ENCODE measurements at regions not wholly inside any gene's neighbourhood (a gene's known extent, or its start where the extent isn't known, plus 50 kb on each side); places are given as distances from the start of the nearest gene placed in this dataset.

DNA sequence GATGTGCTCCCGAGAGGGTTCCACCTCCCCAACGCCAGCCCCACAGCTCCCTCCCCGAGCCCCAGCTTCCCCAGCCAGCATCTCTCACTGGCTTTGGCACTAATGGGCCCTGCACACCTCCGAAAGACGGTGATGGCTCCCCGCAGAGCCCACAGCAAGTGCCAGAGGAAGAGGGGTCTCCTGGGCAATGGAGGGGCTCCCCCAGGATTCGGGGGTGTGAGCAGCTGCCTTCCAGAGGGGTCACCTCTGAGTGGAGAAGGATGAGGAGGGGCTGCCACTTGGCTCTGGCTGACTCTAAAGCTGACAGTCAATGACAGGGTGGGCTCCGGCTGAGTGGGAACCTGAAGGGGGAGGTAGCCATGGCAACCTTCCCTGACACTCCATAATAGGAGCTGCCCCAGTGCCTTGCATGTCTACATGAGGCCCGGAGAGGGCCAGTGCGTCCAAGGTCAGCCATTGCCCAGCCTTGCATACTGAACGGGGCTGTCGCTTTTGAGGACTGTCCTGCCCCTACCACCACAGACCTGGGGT, 98.6 kb upstream of the SYT13 start:
- H3K4me1 ChIP-seq (ENCODE audit: insufficient read depth, low read length, poor library complexity, severe bottlenecking), result no peaks in the 10 kb centered on the region
- BruUV-seq (replicated peaks), result no TSS peak
- H4K20me1 ChIP-seq (ENCODE audit: insufficient read depth, low read length), result no peaks in the 10 kb centered on the region
- TF ChIP-seq, protein P1, sequence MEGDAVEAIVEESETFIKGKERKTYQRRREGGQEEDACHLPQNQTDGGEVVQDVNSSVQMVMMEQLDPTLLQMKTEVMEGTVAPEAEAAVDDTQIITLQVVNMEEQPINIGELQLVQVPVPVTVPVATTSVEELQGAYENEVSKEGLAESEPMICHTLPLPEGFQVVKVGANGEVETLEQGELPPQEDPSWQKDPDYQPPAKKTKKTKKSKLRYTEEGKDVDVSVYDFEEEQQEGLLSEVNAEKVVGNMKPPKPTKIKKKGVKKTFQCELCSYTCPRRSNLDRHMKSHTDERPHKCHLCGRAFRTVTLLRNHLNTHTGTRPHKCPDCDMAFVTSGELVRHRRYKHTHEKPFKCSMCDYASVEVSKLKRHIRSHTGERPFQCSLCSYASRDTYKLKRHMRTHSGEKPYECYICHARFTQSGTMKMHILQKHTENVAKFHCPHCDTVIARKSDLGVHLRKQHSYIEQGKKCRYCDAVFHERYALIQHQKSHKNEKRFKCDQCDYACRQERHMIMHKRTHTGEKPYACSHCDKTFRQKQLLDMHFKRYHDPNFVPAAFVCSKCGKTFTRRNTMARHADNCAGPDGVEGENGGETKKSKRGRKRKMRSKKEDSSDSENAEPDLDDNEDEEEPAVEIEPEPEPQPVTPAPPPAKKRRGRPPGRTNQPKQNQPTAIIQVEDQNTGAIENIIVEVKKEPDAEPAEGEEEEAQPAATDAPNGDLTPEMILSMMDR (conservative IDR thresholded peaks at IDR 0.05; ENCODE audit: low read length), result no peak
- no peak for TF ChIP-seq EZH2phosphoT487 (IDR thresholded peaks at IDR 0.05; ENCODE audit: borderline replicate concordance, low read depth, low read length)
- no peaks in the 10 kb centered on the region for H3K9me3 ChIP-seq (ENCODE audit: low read length)
- POLR2A ChIA-PET, result no interaction called here
- H3K36me3 ChIP-seq (ENCODE audit: insufficient read depth, low read length), result no peaks in the 10 kb centered on the region
- H2AFZ ChIP-seq (ENCODE audit: low read length), result no peak overlapping the region
- no peaks in the 10 kb centered on the region for H3K9me2 ChIP-seq (ENCODE audit: insufficient read depth, low read length)
- intact Hi-C loops (cut with micrococcal nuclease; ENCODE audit: unreplicated experiment), result no loop called here
- H3K27ac ChIP-seq (ENCODE audit: low read depth, low read length, poor library complexity, severe bottlenecking), result no peak overlapping the region
- H3K4me3 ChIP-seq (ENCODE audit: low read depth, low read length, poor library complexity, severe bottlenecking), result no peak overlapping the region
- CTCF ChIA-PET (ENCODE audit: unreplicated experiment), result no interaction called here
- no peak for DNase-seq (ENCODE audit: low spot score)
- no peaks in the 10 kb centered on the region for H3K79me2 ChIP-seq (ENCODE audit: insufficient read depth, low read depth, low read length)
- no peak overlapping the region for H3K4me2 ChIP-seq (ENCODE audit: low read length)

DNA sequence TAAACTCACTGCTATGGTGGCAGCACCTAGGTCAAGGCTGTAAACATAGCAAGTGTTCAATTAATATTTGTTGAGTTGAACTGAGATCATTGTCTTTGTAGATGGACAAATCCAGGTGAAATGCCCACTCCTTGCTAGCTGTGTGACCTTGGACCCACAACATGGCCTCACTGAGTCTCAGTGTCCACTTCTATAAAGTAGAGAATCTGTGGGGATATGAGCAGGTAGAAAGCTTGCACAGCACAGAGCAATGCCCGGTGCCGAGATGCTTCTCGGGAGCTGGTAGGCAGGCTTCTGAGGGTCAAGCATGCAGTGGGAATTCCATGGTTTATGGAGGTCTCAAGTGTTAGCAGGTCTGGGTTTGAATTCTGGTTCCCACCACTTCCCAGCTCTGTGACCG, 97.9 kb upstream of the SYT13 start:
- no peak overlapping the region for H3K27ac ChIP-seq (ENCODE audit: low read depth, low read length, poor library complexity, severe bottlenecking)
- H3K4me2 ChIP-seq (ENCODE audit: low read length), result no peak overlapping the region
- H3K4me3 ChIP-seq (ENCODE audit: low read depth, low read length, poor library complexity, severe bottlenecking), result no peak overlapping the region
- H4K20me1 ChIP-seq (ENCODE audit: insufficient read depth, low read length), result no peaks in the 10 kb centered on the region
- no peak overlapping the region for H2AFZ ChIP-seq (ENCODE audit: low read length)
- DNase-seq (ENCODE audit: low spot score), result no peak
- TF ChIP-seq EZH2phosphoT487 (IDR thresholded peaks at IDR 0.05; ENCODE audit: borderline replicate concordance, low read depth, low read length), result no peak
- TF ChIP-seq, protein P1 (conservative IDR thresholded peaks at IDR 0.05; ENCODE audit: low read length), result no peak
- no peaks in the 10 kb centered on the region for H3K36me3 ChIP-seq (ENCODE audit: insufficient read depth, low read length)
- CTCF ChIA-PET (ENCODE audit: unreplicated experiment), result no interaction called here
- BruUV-seq (replicated peaks), result no TSS peak
- no peaks in the 10 kb centered on the region for H3K4me1 ChIP-seq (ENCODE audit: insufficient read depth, low read length, poor library complexity, severe bottlenecking)
- intact Hi-C loops (cut with micrococcal nuclease; ENCODE audit: unreplicated experiment), result no loop called here
- POLR2A ChIA-PET, result no interaction called here
- no peaks in the 10 kb centered on the region for H3K9me3 ChIP-seq (ENCODE audit: low read length)
- H3K79me2 ChIP-seq (ENCODE audit: insufficient read depth, low read depth, low read length), result no peaks in the 10 kb centered on the region
- no peaks in the 10 kb centered on the region for H3K9me2 ChIP-seq (ENCODE audit: insufficient read depth, low read length)

DNA sequence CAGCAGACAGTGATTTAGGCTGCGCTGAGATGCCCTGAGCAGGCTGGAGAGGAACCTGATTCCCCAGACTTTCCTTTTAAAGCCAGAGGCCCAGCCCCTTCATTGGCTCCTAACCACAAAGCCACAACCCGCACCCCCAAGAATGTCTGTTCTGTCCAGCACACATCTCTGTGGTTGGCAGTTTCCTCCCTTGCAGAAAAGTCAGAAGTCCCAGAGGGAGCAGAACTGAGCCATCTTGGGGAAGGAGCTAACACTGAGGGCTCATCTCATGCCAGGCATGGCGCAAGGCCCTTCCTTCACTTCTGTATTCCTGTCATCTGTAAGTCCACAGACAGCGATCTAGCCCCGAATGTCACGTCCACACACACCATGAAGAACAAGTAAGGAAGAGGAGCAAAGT, 97.1 kb upstream of the SYT13 start:
- no peaks in the 10 kb centered on the region for H3K9me3 ChIP-seq (ENCODE audit: low read length)
- no peak for DNase-seq (ENCODE audit: low spot score)
- no peaks in the 10 kb centered on the region for H3K79me2 ChIP-seq (ENCODE audit: insufficient read depth, low read depth, low read length)
- TF ChIP-seq EZH2phosphoT487 (IDR thresholded peaks at IDR 0.05; ENCODE audit: borderline replicate concordance, low read depth, low read length), result no peak
- TF ChIP-seq, protein P1 (conservative IDR thresholded peaks at IDR 0.05; ENCODE audit: low read length), result no peak
- ChIA-PET POLR2A (no interaction called here), CTCF (ENCODE audit: unreplicated experiment) (interaction anchor here (0.5 kb wide), 1 partner anchor 416 kb away, joined by 6 read pairs; no protein-coding TSS in a partner anchor)
- no peak overlapping the region for H3K27ac ChIP-seq (ENCODE audit: low read depth, low read length, poor library complexity, severe bottlenecking)
- no peaks in the 10 kb centered on the region for H3K4me1 ChIP-seq (ENCODE audit: insufficient read depth, low read length, poor library complexity, severe bottlenecking)
- no peaks in the 10 kb centered on the region for H4K20me1 ChIP-seq (ENCODE audit: insufficient read depth, low read length)
- intact Hi-C loops (cut with micrococcal nuclease; ENCODE audit: unreplicated experiment), result no loop called here
- H3K4me3 ChIP-seq (ENCODE audit: low read depth, low read length, poor library complexity, severe bottlenecking), result no peak overlapping the region
- H2AFZ ChIP-seq (ENCODE audit: low read length), result no peak overlapping the region
- H3K4me2 ChIP-seq (ENCODE audit: low read length), result no peak overlapping the region
- H3K9me2 ChIP-seq (ENCODE audit: insufficient read depth, low read length), result no peaks in the 10 kb centered on the region
- no TSS peak for BruUV-seq (replicated peaks)
- no peaks in the 10 kb centered on the region for H3K36me3 ChIP-seq (ENCODE audit: insufficient read depth, low read length)
